HCT116 (cell line): ENCODE measurements at regions not wholly inside any gene's neighbourhood (a gene's known extent, or its start where the extent isn't known, plus 50 kb on each side); places are given as distances from the start of the nearest gene placed in this dataset.

ENCODE experiments used
- ATAC-seq: fragments of 200-7000 bp; cut with Tn5 transposase; 2 replicates; pipeline ENCODE4 v1.9.1; 2020; ENCODE audit warnings: mild to moderate bottlenecking, moderate library complexity
- BruUV-seq: library from RNA; stranded (reverse); fragments of 400-500 nt; replicated peaks from 2 replicates; lab custom pipeline; 2021; lab: Mats Ljungman, UMichigan
- CTCF ChIA-PET: fragments of 300-600 bp; sonication (Branson Sonifier 250); formaldehyde crosslinking; loops from one replicate; lab custom pipeline; 2021; ENCODE audit warnings: antibody characterized with exemption; lab: Charles Lee
- POLR2A ChIA-PET: fragments of 300-600, 350-600 bp; sonication (Branson Sonifier 250); formaldehyde crosslinking; loops from one replicate; lab custom pipeline; 2021; ENCODE audit warnings: antibody characterized with exemption; lab: Charles Lee
- RAD21 ChIA-PET, 2 experiments: fragments of 300-600 bp; sonication (Branson Sonifier 250); formaldehyde crosslinking; loops; one replicate each; lab custom pipeline; 2023; ENCODE audit warnings: low total read pairs in 2 of 2; ENCODE audit not compliant: uncharacterized antibody in 2 of 2, unreplicated experiment in 2 of 2, low non-redundant PET in 1 of 2; lab: Charles Lee
- DNase-seq: peaks from one replicate; pipeline ENCODE4 v3.0.0-alpha.2; 2010; ENCODE audit warnings: low read depth, low spot score
- H2AFZ ChIP-seq: fragments of 200-600 bp; shearing (Covaris generic), sonication (generic); 2 replicates; pipeline ENCODE4 v1.6.1; 2017; ENCODE audit warnings: low read depth, mixed run types, mixed read lengths, antibody characterized with exemption, low read length; ENCODE audit not compliant: poor library complexity, severe bottlenecking
- H3K27ac ChIP-seq: 2 replicates; pipeline ENCODE4 v1.5.1; 2012; ENCODE audit warnings: low read depth, low read length
- H3K27me3 ChIP-seq: fragments of 200-600 bp; sonication (generic); 2 replicates; pipeline ENCODE4 v1.6.1; 2016; ENCODE audit warnings: mixed run types, low read length, mixed read lengths; ENCODE audit not compliant: insufficient read depth
- H3K36me3 ChIP-seq, 2 experiments: fragments of 200-500 bp in 1 of 2; fragments of 200-600 bp in 1 of 2; sonication (Bioruptor generic) in 1 of 2; sonication (generic) in 1 of 2; 2 replicates each; pipeline versions ENCODE4 v1.5.1 to v1.6.1; 2014 to 2016; ENCODE audit warnings: low read length in 2 of 2, inconsistent platforms in 1 of 2, mixed read lengths in 1 of 2, mixed run types in 1 of 2; ENCODE audit not compliant: insufficient read depth in 2 of 2, control insufficient read depth in 1 of 2
- H3K4me1 ChIP-seq, 2 experiments: fragments of 200-600 bp in 1 of 2; sonication (generic) in 1 of 2; 2 replicates each; pipeline versions ENCODE4 v1.5.1 to v1.6.1; 2012 to 2017; ENCODE audit warnings: low read length in 2 of 2, inconsistent platforms in 1 of 2, mild to moderate bottlenecking in 1 of 2, mixed read lengths in 1 of 2, mixed run types in 1 of 2, moderate library complexity in 1 of 2; ENCODE audit not compliant: insufficient read depth in 2 of 2, control insufficient read depth in 1 of 2
- H3K4me2 ChIP-seq: fragments of 200-600 bp; sonication (generic); 2 replicates; pipeline ENCODE4 v1.6.1; 2017; ENCODE audit warnings: mixed run types, low read length, mixed read lengths
- H3K4me3 ChIP-seq, 2 experiments: fragments of 200-600 bp in 1 of 2; sonication (generic) in 1 of 2; replicated peaks in 1 of 2; 2 replicates each; pipeline ENCODE4 v1.5.1; 2011 to 2016; ENCODE audit warnings: low read length in 2 of 2, control low read depth in 1 of 2, low read depth in 1 of 2, mild to moderate bottlenecking in 1 of 2, mixed read lengths in 1 of 2, mixed run types in 1 of 2
- H3K79me2 ChIP-seq: fragments of 200-600 bp; sonication (generic); 2 replicates; pipeline ENCODE4 v1.6.1; 2017; ENCODE audit warnings: mild to moderate bottlenecking, mixed run types, low read length, moderate library complexity, mixed read lengths; ENCODE audit not compliant: insufficient read depth
- H3K9ac ChIP-seq: fragments of 200-600 bp; sonication (generic); 2 replicates; pipeline ENCODE4 v1.6.1; 2016; ENCODE audit warnings: low read length, mixed read lengths
- H3K9me2 ChIP-seq: fragments of 200-600 bp; sonication (generic), shearing (Covaris generic); 2 replicates; pipeline ENCODE4 v1.6.1; 2017; ENCODE audit warnings: mixed run types, mild to moderate bottlenecking, moderate library complexity; ENCODE audit not compliant: insufficient read depth
- H3K9me3 ChIP-seq, 2 experiments: fragments of 200-500 bp in 1 of 2; fragments of 200-600 bp in 1 of 2; sonication (Bioruptor generic) in 1 of 2; sonication (generic) in 1 of 2; 2 replicates each; pipeline ENCODE4 v1.6.1; 2014 to 2017; ENCODE audit warnings: low read length in 2 of 2, mixed read lengths in 2 of 2, inconsistent platforms in 1 of 2, low read depth in 1 of 2, mild to moderate bottlenecking in 1 of 2, mixed run types in 1 of 2, moderate library complexity in 1 of 2; ENCODE audit not compliant: control insufficient read depth in 1 of 2, insufficient read depth in 1 of 2
- H4K20me1 ChIP-seq: fragments of 200-600 bp; sonication (generic), shearing (Covaris generic); 2 replicates; pipeline ENCODE4 v1.6.1; 2017; ENCODE audit warnings: mixed run types, mild to moderate bottlenecking, moderate library complexity; ENCODE audit not compliant: insufficient read depth
- CBX3 ChIP-seq: IDR thresholded peaks from 2 replicates; pipeline ENCODE4 v1.6.1; 2012; ENCODE audit warnings: low read depth
- CEBPB ChIP-seq: IDR thresholded peaks from 2 replicates; pipeline ENCODE4 v1.6.1; 2012; ENCODE audit warnings: low read depth
- CTCF ChIP-seq, 3 experiments: fragments of 200-600 bp in 1 of 3; sonication (generic) in 1 of 3; IDR thresholded peaks in 2 of 3; conservative IDR thresholded peaks in 1 of 3; 2 replicates each; pipeline ENCODE4 v1.5.1; 2012 to 2017; ENCODE audit warnings: low read depth in 2 of 3, low read length in 2 of 3, antibody characterized with exemption in 1 of 3, borderline replicate concordance in 1 of 3, control low read depth in 1 of 3, mild to moderate bottlenecking in 1 of 3, mixed read lengths in 1 of 3, mixed run types in 1 of 3, moderate library complexity in 1 of 3; ENCODE audit not compliant: insufficient read depth in 1 of 3
- EGR1 ChIP-seq: IDR thresholded peaks from 2 replicates; pipeline ENCODE4 v1.6.1; 2012; ENCODE audit warnings: low read depth
- ELF1 ChIP-seq: IDR thresholded peaks from 2 replicates; pipeline ENCODE4 v1.6.1; 2012; ENCODE audit warnings: low read depth, borderline replicate concordance
- EZH2phosphoT487 ChIP-seq: fragments of 200-600 bp; IDR thresholded peaks from 2 replicates; pipeline ENCODE4 v1.6.1; 2018; ENCODE audit warnings: antibody characterized with exemption, borderline replicate concordance
- FOSL1 ChIP-seq: IDR thresholded peaks from 2 replicates; pipeline ENCODE4 v1.6.1; 2012; ENCODE audit warnings: low read depth
- JUND ChIP-seq: IDR thresholded peaks from 2 replicates; pipeline ENCODE4 v1.6.1; 2012
- POLR2A ChIP-seq: IDR thresholded peaks from 2 replicates; pipeline ENCODE4 v1.7.0; 2011; ENCODE audit warnings: borderline replicate concordance; ENCODE audit not compliant: insufficient read depth, insufficient read length; ENCODE audit errors: extremely low read depth
- POLR2AphosphoS5 ChIP-seq: IDR thresholded peaks from 2 replicates; pipeline ENCODE4 v1.6.1; 2011; ENCODE audit warnings: mild to moderate bottlenecking, low read depth, low read length, moderate library complexity
- RAD21 ChIP-seq: IDR thresholded peaks from 2 replicates; pipeline ENCODE4 v1.6.1; 2012; ENCODE audit warnings: low read depth, mild to moderate bottlenecking
- REST ChIP-seq: IDR thresholded peaks from 2 replicates; pipeline ENCODE4 v1.6.1; 2012; ENCODE audit warnings: low read depth
- SIN3A ChIP-seq: IDR thresholded peaks from 2 replicates; pipeline ENCODE4 v1.6.1; 2012; ENCODE audit warnings: low read depth
- SP1 ChIP-seq: IDR thresholded peaks from 2 replicates; pipeline ENCODE4 v1.6.1; 2012; ENCODE audit warnings: low read depth
- SRF ChIP-seq: IDR thresholded peaks from 2 replicates; pipeline ENCODE4 v1.6.1; 2012; ENCODE audit warnings: low read depth
- ZNF274 ChIP-seq: fragments of 200-500 bp; sonication (Bioruptor generic); IDR thresholded peaks from 2 replicates; pipeline ENCODE4 v1.6.1; 2014; ENCODE audit warnings: mild to moderate bottlenecking, low read depth, low read length, inconsistent platforms
- intact Hi-C: fragments of 100-400 bp; cut with micrococcal nuclease; formaldehyde crosslinking; loops from 2 replicates; pipeline ENCODE4 v1.10.0; 2022

- ChIA-PET POLR2A (no interaction called here), CTCF (no interaction called here), RAD21 (no interaction called here)
- no peaks in the 10 kb centered on the region for H3K9me3 ChIP-seq
- H2AFZ ChIP-seq, result no peak overlapping the region
- H4K20me1 ChIP-seq, result no peaks in the 10 kb centered on the region
- BruUV-seq, result no TSS peak
- no peak for TF ChIP-seq CTCF (IDR thresholded peaks at IDR 0.05 in 2 of 3, conservative IDR thresholded peaks at IDR 0.05 in 1 of 3; ENCODE audit: borderline replicate concordance in 1 of 3, insufficient read depth in 1 of 3, low read depth in 2 of 3, low read length in 2 of 3)
- TF ChIP-seq CEBPB, result no peak
- TF ChIP-seq SP1, result no peak
- no peaks in the 10 kb centered on the region for H3K79me2 ChIP-seq
- intact Hi-C loops, result no loop called here
- H3K4me1 ChIP-seq, result no peaks in the 10 kb centered on the region
- no peak overlapping the region for H3K27ac ChIP-seq
- H3K4me2 ChIP-seq, result no peak overlapping the region
- no peaks in the 10 kb centered on the region for H3K9me2 ChIP-seq
- H3K36me3 ChIP-seq, result no peaks in the 10 kb centered on the region
- H3K4me3 ChIP-seq, result no peak overlapping the region
- DNase-seq, result no peak
- no peak overlapping the region for H3K9ac ChIP-seq
- no peaks in the 10 kb centered on the region for H3K27me3 ChIP-seq
- ATAC-seq, result no peak
These were observed 179.4 kb downstream of the RHOU start for GRCh38 chr1:228914700-228915099.

GRCh38 chr1:228917342-228917741 lies 182.1 kb downstream of the RHOU start:
- RAD21 ChIA-PET, result no interaction called here
- intact Hi-C loops, result no loop called here
- H3K9me3 ChIP-seq, result no peaks in the 10 kb centered on the region
- ATAC-seq (no peak), DNase-seq (no peak)
- no peak overlapping the region for H3K4me2 ChIP-seq
- TF ChIP-seq EZH2phosphoT487 (no peak), POLR2AphosphoS5 (no peak), EGR1 (no peak), SRF (no peak), CEBPB (no peak), ZNF274 (no peak), ELF1 (no peak), SP1 (no peak), SIN3A (no peak), POLR2A (no peak), FOSL1 (no peak), REST (no peak), RAD21 (no peak), CBX3 (no peak), JUND (no peak)
- H3K27me3 ChIP-seq, result no peaks in the 10 kb centered on the region
- POLR2A ChIA-PET, result no interaction called here
- H3K36me3 ChIP-seq, result no peaks in the 10 kb centered on the region
- H2AFZ ChIP-seq, result no peak overlapping the region
- H3K27ac ChIP-seq, result no peak overlapping the region
- CTCF ChIA-PET, result no interaction called here
- no peak overlapping the region for H3K4me3 ChIP-seq
- BruUV-seq, result no TSS peak
- H3K79me2 ChIP-seq, result no peaks in the 10 kb centered on the region
- no peaks in the 10 kb centered on the region for H4K20me1 ChIP-seq
- no peak overlapping the region for H3K9ac ChIP-seq
- H3K9me2 ChIP-seq, result no peaks in the 10 kb centered on the region
- H3K4me1 ChIP-seq, result no peaks in the 10 kb centered on the region
